ENCODE measurements at regions not wholly inside any gene's neighbourhood (a gene's known extent, or its start where the extent isn't known, plus 50 kb on each side); places are given as distances from the start of the nearest gene placed in this dataset.

DNA sequence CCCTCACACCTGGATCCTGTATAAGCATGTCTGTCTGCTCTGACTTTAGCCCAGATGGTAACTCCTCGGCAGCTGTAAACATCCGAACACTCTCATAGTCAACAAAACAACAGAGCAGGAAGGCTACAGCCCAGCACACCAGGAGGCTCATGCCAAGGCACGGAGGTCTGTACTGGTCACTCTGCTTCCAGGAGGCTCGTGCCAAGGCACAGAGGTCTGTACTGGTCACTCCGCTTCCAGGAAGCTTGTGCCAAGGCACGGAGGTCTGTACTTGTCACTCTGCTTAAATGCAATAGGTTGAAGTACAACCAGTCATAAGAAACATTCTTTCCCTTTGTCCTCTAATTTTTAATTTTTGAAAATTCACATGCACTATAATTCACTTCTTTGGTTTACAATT is 190.1 kb upstream of the CDH4 start:
- no peak for DNase-seq
- no peaks in the 10 kb centered on the region for H3K27me3 ChIP-seq
- TF ChIP-seq, protein P1, sequence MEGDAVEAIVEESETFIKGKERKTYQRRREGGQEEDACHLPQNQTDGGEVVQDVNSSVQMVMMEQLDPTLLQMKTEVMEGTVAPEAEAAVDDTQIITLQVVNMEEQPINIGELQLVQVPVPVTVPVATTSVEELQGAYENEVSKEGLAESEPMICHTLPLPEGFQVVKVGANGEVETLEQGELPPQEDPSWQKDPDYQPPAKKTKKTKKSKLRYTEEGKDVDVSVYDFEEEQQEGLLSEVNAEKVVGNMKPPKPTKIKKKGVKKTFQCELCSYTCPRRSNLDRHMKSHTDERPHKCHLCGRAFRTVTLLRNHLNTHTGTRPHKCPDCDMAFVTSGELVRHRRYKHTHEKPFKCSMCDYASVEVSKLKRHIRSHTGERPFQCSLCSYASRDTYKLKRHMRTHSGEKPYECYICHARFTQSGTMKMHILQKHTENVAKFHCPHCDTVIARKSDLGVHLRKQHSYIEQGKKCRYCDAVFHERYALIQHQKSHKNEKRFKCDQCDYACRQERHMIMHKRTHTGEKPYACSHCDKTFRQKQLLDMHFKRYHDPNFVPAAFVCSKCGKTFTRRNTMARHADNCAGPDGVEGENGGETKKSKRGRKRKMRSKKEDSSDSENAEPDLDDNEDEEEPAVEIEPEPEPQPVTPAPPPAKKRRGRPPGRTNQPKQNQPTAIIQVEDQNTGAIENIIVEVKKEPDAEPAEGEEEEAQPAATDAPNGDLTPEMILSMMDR (IDR thresholded peaks at IDR 0.05; ENCODE audit: low read depth, low read length), result no peak

DNA sequence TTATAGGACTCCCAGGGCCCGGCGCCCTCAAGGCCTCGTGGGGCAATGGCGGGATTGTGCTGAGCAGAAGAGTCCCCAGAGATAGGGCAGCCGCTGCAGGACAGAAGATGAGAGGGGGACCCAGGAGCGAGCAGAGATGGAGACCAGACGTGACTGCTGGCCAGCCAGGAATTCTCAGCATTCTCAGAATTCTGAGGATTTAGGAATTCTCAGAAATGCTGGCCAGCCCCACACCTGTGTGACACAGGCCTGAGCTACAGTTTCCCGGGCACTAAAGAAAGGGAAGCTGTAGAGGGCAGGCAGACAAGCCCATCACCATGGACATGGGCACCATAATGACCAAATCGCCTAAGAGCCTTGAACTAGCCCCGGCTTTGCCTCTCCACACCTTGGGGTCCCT is 186.2 kb upstream of the CDH4 start:
- TF ChIP-seq, protein P1 (IDR thresholded peaks at IDR 0.05; ENCODE audit: low read depth, low read length), result no peak
- Histone ChIP-seq H3K36me3 (no peaks in the 10 kb centered on the region), H3K4me3 (ENCODE audit: low read depth, low read length) (no peak overlapping the region), H3K9me3 (no peaks in the 10 kb centered on the region; the same call in 1 of the 2 replicates), H3K4me1 (no peaks in the 10 kb centered on the region), H3K27me3 (no peaks in the 10 kb centered on the region)
- no peak for DNase-seq

More for the DNA sequence above, 190.1 kb upstream of the CDH4 start:
- no peaks in the 10 kb centered on the region for H3K36me3 ChIP-seq
- no peaks in the 10 kb centered on the region; the same call in 1 of the 2 replicates for H3K9me3 ChIP-seq
- no peak overlapping the region for H3K4me3 ChIP-seq (ENCODE audit: low read depth, low read length)
- no peaks in the 10 kb centered on the region for H3K4me1 ChIP-seq

DNA sequence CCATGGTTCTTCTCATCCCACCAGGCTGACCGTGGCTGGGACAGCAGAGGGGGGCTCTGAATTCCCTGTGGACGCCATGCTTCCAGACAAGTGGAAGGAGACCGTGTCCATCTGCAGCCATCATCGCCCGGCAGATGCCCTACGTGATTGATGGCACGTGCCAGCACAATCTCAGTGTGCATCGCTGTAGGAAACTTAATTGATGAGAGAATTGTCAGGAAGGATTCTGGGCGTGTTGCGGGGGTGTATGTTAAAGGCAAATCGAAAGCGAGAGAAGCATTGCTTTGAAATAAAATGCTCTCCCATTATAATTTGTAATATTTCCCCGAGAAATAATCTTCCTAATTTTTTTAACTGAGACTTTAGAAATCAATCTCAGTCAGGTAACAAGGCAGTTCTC is 185.5 kb upstream of the CDH4 start:
- no peaks in the 10 kb centered on the region; the same call in 1 of the 2 replicates for H3K9me3 ChIP-seq
- no peaks in the 10 kb centered on the region for H3K4me1 ChIP-seq
- TF ChIP-seq, protein P1 (IDR thresholded peaks at IDR 0.05; ENCODE audit: low read depth, low read length), result no peak
- no peaks in the 10 kb centered on the region for H3K36me3 ChIP-seq
- DNase-seq, result no peak
- no peaks in the 10 kb centered on the region for H3K27me3 ChIP-seq
- H3K4me3 ChIP-seq (ENCODE audit: low read depth, low read length), result no peak overlapping the region

DNA sequence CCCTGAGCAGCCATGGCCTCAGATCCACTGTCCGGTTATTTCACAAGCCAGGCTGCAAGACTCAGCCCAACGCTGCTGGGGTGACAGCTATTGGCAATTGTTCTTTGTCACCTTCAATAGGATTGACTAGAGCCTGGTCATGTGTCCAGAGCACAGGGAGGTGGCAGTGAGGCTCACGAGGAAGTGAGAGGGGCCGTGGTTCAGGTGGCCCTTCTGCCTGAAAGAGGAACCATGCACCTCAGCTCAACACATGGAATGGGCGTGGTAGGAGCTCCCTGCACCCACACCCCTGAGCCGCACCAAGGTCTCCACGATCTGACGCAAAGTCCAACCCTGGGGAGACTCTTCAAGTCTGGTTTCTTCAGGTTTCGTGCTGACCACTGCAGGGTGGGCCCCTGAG is 184.8 kb upstream of the CDH4 start:
- no peaks in the 10 kb centered on the region for H3K27me3 ChIP-seq
- TF ChIP-seq, protein P1 (IDR thresholded peaks at IDR 0.05; ENCODE audit: low read depth, low read length), result no peak
- no peaks in the 10 kb centered on the region for H3K9me3 ChIP-seq
- H3K4me3 ChIP-seq (ENCODE audit: low read depth, low read length), result no peak overlapping the region
- no peaks in the 10 kb centered on the region for H3K4me1 ChIP-seq
- no peak for DNase-seq
- H3K36me3 ChIP-seq, result no peaks in the 10 kb centered on the region

DNA sequence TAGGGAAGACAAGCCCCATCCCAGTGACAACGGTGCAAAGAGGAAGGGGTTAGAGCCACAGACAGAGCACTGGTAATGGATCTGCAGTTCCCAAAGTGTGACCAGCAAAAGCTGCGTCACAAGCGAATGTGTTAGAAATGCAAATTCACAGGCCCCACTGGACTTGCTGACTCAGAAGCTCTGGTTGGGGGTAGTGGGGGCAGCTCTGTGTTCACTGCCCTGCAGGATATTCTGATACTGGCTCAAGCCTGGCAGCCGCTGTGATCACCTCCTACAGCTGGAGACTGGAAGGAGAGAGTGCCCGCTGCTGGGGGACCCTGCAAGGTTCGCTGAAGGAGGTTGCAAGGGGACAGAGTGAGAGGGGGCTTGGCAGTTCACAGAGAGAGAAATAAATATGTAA is 179.7 kb upstream of the CDH4 start:
- Histone ChIP-seq H3K4me1 (no peaks in the 10 kb centered on the region), H3K4me3 (ENCODE audit: low read depth, low read length) (no peak overlapping the region), H3K36me3 (no peaks in the 10 kb centered on the region), H3K9me3 (no peaks in the 10 kb centered on the region), H3K27me3 (no peaks in the 10 kb centered on the region)
- DNase-seq, result no peak
- TF ChIP-seq, protein P1 (IDR thresholded peaks at IDR 0.05; ENCODE audit: low read depth, low read length), result no peak

DNA sequence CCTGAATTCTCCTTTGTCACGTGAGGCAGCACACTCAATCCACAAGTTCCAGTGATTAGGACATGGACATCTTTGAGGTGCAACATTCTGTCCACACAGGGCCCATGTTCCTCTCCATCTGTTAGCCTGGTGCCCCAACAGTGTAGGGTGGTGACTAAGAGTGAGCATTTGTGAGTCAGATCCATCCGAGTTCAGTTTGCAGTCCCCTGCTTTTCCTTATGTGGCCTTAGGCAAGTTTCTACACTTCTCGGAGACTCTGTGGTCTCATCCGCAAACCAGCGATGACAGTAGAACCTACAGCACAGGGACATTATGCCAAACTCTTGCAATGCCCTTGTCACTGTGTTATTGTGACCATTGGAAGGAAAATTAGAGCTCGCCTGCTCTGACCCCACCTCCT is 178.7 kb upstream of the CDH4 start:
- H3K36me3 ChIP-seq, result no peaks in the 10 kb centered on the region
- H3K4me3 ChIP-seq (ENCODE audit: low read depth, low read length), result no peak overlapping the region
- DNase-seq, result no peak
- TF ChIP-seq, protein P1 (IDR thresholded peaks at IDR 0.05; ENCODE audit: low read depth, low read length), result no peak
- no peaks in the 10 kb centered on the region for H3K9me3 ChIP-seq
- no peaks in the 10 kb centered on the region for H3K27me3 ChIP-seq
- H3K4me1 ChIP-seq, result no peaks in the 10 kb centered on the region
